ENCODE measurements at regions not wholly inside any gene's neighbourhood (a gene's known extent, or its start where the extent isn't known, plus 50 kb on each side); places are given as distances from the start of the nearest gene placed in this dataset.

DNA sequence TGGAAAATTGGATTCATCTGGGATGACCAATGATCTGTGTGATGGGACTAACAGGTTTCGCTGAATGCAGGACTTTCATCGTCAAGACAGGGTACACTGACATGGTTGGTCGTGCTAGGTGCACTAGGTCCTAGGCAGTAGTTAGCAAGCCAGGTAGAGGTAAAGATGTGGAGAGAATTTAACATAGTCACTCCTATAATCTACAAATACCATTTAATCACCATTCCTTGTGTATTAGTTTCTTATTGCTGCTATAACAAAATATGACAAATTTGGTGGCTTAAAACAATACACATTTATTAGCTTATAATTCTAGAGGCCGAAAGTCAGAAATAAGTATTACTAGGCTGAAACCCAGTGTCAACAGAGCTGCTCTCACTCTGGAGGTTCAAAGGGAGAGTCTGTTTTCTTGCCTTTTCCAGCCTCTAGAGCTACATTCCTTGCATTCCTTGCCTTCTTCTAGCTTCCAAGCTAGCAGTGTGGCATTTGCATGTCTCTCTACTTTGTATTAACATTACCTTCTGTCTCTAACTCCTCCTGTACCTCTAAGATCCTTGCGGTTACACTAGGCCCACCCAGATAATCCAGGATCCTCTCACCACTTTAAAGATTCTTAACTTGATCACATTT lies 98.7 kb upstream of the GRIA3 start:
- H3K4me1 ChIP-seq, result peaks cover 22% of the 10 kb centered on the region
- no peaks in the 10 kb centered on the region for H3K27me3 Mint-ChIP-seq (ENCODE audit: insufficient read depth, unreplicated experiment)
- H3K36me3 ChIP-seq (ENCODE audit: control insufficient read depth, insufficient read depth, low read length), result no peaks in the 10 kb centered on the region
- TF ChIP-seq, protein P1, sequence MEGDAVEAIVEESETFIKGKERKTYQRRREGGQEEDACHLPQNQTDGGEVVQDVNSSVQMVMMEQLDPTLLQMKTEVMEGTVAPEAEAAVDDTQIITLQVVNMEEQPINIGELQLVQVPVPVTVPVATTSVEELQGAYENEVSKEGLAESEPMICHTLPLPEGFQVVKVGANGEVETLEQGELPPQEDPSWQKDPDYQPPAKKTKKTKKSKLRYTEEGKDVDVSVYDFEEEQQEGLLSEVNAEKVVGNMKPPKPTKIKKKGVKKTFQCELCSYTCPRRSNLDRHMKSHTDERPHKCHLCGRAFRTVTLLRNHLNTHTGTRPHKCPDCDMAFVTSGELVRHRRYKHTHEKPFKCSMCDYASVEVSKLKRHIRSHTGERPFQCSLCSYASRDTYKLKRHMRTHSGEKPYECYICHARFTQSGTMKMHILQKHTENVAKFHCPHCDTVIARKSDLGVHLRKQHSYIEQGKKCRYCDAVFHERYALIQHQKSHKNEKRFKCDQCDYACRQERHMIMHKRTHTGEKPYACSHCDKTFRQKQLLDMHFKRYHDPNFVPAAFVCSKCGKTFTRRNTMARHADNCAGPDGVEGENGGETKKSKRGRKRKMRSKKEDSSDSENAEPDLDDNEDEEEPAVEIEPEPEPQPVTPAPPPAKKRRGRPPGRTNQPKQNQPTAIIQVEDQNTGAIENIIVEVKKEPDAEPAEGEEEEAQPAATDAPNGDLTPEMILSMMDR (IDR thresholded peaks at IDR 0.05; ENCODE audit: insufficient read depth in 1 of 2, low read depth in 1 of 2, low read length in 1 of 2, severe bottlenecking in 1 of 2, unreplicated experiment in 1 of 2), result no peak
- intact Hi-C loops (cut with micrococcal nuclease; ENCODE audit: unreplicated experiment), result no loop called here
- H3K4me3 Mint-ChIP-seq (ENCODE audit: unreplicated experiment), result peak overlapping the region; percentile 20
- ChIA-PET POLR2A (no interaction called here), CTCF (no interaction called here)
- peaks cover 5% of the 10 kb centered on the region for H3K36me3 Mint-ChIP-seq (ENCODE audit: insufficient read depth, unreplicated experiment)
- H3K9me3 ChIP-seq, result no peaks in the 10 kb centered on the region
- H3K27ac Mint-ChIP-seq (ENCODE audit: unreplicated experiment), result no peak overlapping the region
- no TSS peak for BruUV-seq (replicated peaks)
- no peak overlapping the region for H3K4me3 ChIP-seq (ENCODE audit: low read depth, low read length)
- no peaks in the 10 kb centered on the region for H3K9me3 Mint-ChIP-seq (ENCODE audit: unreplicated experiment)
- no peaks in the 10 kb centered on the region for H3K27me3 ChIP-seq (replicated peaks; ENCODE audit: control insufficient read depth, insufficient read depth, low read length)
- H3K4me1 Mint-ChIP-seq (ENCODE audit: low read depth, unreplicated experiment), result peaks cover 6% of the 10 kb centered on the region
- DNase-seq, result no peak

DNA sequence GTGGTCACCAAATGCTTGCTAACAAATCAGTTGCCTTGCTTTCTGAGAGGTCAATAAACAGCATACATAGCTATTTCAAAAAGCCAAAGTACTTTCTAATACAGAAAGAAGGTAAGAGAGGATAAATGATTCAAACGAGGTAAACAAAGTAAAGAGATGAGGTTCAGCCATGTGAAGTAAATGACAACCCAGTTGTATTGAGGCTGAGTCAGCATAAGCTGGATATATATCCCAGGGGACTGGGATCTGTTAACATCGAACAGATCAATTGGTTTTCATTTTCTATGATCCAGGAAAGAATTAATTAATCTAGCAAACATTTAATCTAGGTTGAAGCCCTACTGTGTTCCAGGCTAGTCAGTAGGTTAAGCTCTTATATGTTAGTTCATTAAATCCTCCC lies 97.3 kb upstream of the GRIA3 start:
- no peak overlapping the region for H3K4me3 ChIP-seq (ENCODE audit: low read depth, low read length)
- DNase-seq, result no peak
- CTCF ChIA-PET, result no interaction called here
- Mint-ChIP-seq H3K4me1 (ENCODE audit: low read depth, unreplicated experiment) (peaks cover 6% of the 10 kb centered on the region), H3K27me3 (ENCODE audit: insufficient read depth, unreplicated experiment) (no peaks in the 10 kb centered on the region), H3K36me3 (ENCODE audit: insufficient read depth, unreplicated experiment) (peaks cover 5% of the 10 kb centered on the region), H3K9me3 (ENCODE audit: unreplicated experiment) (no peaks in the 10 kb centered on the region), H3K27ac (ENCODE audit: unreplicated experiment) (no peak overlapping the region), H3K4me3 (ENCODE audit: unreplicated experiment) (no peak overlapping the region)
- TF ChIP-seq, protein P1 (IDR thresholded peaks at IDR 0.05; ENCODE audit: insufficient read depth in 1 of 2, low read depth in 1 of 2, low read length in 1 of 2, severe bottlenecking in 1 of 2, unreplicated experiment in 1 of 2), result no peak
- BruUV-seq (replicated peaks), result no TSS peak
- H3K36me3 ChIP-seq (ENCODE audit: control insufficient read depth, insufficient read depth, low read length), result no peaks in the 10 kb centered on the region
- no peaks in the 10 kb centered on the region for H3K9me3 ChIP-seq
- POLR2A ChIA-PET, result no interaction called here
- intact Hi-C loops (cut with micrococcal nuclease; ENCODE audit: unreplicated experiment), result no loop called here
- H3K27me3 ChIP-seq (replicated peaks; ENCODE audit: control insufficient read depth, insufficient read depth, low read length), result no peaks in the 10 kb centered on the region
- peaks cover 22% of the 10 kb centered on the region for H3K4me1 ChIP-seq

DNA sequence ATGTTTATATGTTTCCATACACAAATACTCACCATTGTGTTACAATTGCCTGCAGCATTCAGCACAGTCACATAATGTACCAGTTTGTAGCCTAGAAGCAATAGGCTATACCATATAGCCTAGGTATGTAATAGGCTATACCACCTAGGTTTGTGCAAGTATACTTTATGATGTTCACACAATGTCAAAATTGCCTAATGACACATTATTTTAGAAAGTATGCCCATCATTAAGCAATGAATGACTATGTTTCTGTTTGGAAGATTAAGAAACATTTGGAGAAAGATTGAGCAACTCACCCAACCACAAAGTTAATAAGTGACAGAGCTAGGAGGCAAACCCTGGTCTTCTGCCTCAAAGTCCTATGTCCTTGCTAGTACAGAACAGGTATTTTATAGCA lies 96.8 kb upstream of the GRIA3 start:
- no peak overlapping the region for H3K4me3 Mint-ChIP-seq (ENCODE audit: unreplicated experiment)
- CTCF ChIA-PET, result no interaction called here
- no peaks in the 10 kb centered on the region for H3K27me3 Mint-ChIP-seq (ENCODE audit: insufficient read depth, unreplicated experiment)
- no peaks in the 10 kb centered on the region for H3K9me3 Mint-ChIP-seq (ENCODE audit: unreplicated experiment)
- Histone ChIP-seq H3K27me3 (replicated peaks; ENCODE audit: control insufficient read depth, insufficient read depth, low read length) (no peaks in the 10 kb centered on the region), H3K9me3 (no peaks in the 10 kb centered on the region), H3K4me3 (ENCODE audit: low read depth, low read length) (no peak overlapping the region), H3K4me1 (peaks cover 22% of the 10 kb centered on the region), H3K36me3 (ENCODE audit: control insufficient read depth, insufficient read depth, low read length) (no peaks in the 10 kb centered on the region)
- no peak overlapping the region for H3K27ac Mint-ChIP-seq (ENCODE audit: unreplicated experiment)
- TF ChIP-seq, protein P1 (IDR thresholded peaks at IDR 0.05; ENCODE audit: insufficient read depth in 1 of 2, low read depth in 1 of 2, low read length in 1 of 2, severe bottlenecking in 1 of 2, unreplicated experiment in 1 of 2), result no peak
- POLR2A ChIA-PET, result no interaction called here
- BruUV-seq (replicated peaks), result no TSS peak
- intact Hi-C loops (cut with micrococcal nuclease; ENCODE audit: unreplicated experiment), result no loop called here
- H3K36me3 Mint-ChIP-seq (ENCODE audit: insufficient read depth, unreplicated experiment), result peaks cover 5% of the 10 kb centered on the region
- DNase-seq, result peak in 1 of 2 experiments; percentile 29
- H3K4me1 Mint-ChIP-seq (ENCODE audit: low read depth, unreplicated experiment), result peaks cover 6% of the 10 kb centered on the region

All from Caco-2 (cell line).